GM12878 (cell line): ENCODE measurements at regions not wholly inside any gene's neighbourhood (a gene's known extent, or its start where the extent isn't known, plus 50 kb on each side); places are given as distances from the start of the nearest gene placed in this dataset.

Source experiments
- ATAC-seq: fragments of 200-7000 bp; cut with Tn5 transposase; 3 replicates; pipeline ENCODE4 v1.9.1; 2020; ENCODE audit warnings: mild to moderate bottlenecking, moderate library complexity
- BruUV-seq: library from RNA; stranded (reverse); fragments of 400-500 nt; replicated peaks from 2 replicates; lab custom pipeline; 2021; lab: Mats Ljungman, UMichigan
- CTCF ChIA-PET: fragments of 300-600 bp; sonication (Branson Sonifier 250); formaldehyde crosslinking; extraction: SDS; loops from one replicate; lab custom pipeline; 2021; ENCODE audit warnings: inconsistent platforms; lab: Yijun Ruan, JAX
- POLR2A ChIA-PET: fragments of 350-600 bp; formaldehyde crosslinking; extraction: SDS; loops from one replicate; lab custom pipeline; 2021; ENCODE audit warnings: inconsistent platforms; lab: Charles Lee
- RAD21 ChIA-PET: fragments of 300-600 bp; sonication (Branson Sonifier 250); formaldehyde crosslinking; loops from one replicate; lab custom pipeline; 2023; ENCODE audit warnings: antibody characterized with exemption; ENCODE audit not compliant: unreplicated experiment; lab: Charles Lee
- SMC1A ChIA-PET: fragments of 300-600 bp; sonication (Branson Sonifier 250); formaldehyde crosslinking; loops from one replicate; lab custom pipeline; 2023; ENCODE audit not compliant: unreplicated experiment, uncharacterized antibody; lab: Charles Lee
- DNase-seq: peaks from one replicate; pipeline ENCODE4 v3.0.0-alpha.2; 2011; ENCODE audit warnings: low read depth, low spot score
- FAIRE-seq: peaks from 3 replicates; lab custom pipeline; 2011; peaks lifted over from hg19 to GRCh38; lab: Jason Lieb, UNC
- H2AFZ ChIP-seq: 2 replicates; pipeline ENCODE4 v1.6.0; 2011; ENCODE audit warnings: low read depth, low read length, control low read depth; ENCODE audit not compliant: control insufficient read depth
- H3K27ac ChIP-seq: 2 replicates; pipeline ENCODE4 v1.5.1; 2011; ENCODE audit warnings: control low read depth; ENCODE audit not compliant: control insufficient read depth, insufficient read depth
- H3K27me3 ChIP-seq, 2 experiments: replicated peaks in 1 of 2; 2 replicates each; pipeline versions ENCODE4 v1.6.0 to v1.6.1; 2011; ENCODE audit warnings: low read length in 1 of 2; ENCODE audit not compliant: control insufficient read depth in 2 of 2, insufficient read depth in 2 of 2
- H3K36me3 ChIP-seq, 2 experiments: 2 replicates each; pipeline ENCODE4 v1.5.1; 2011; ENCODE audit warnings: low read length in 1 of 2; ENCODE audit not compliant: control insufficient read depth in 2 of 2, insufficient read depth in 2 of 2
- H3K4me1 ChIP-seq: 2 replicates; pipeline ENCODE4 v1.6.1; 2011; ENCODE audit warnings: mild to moderate bottlenecking, low read length, moderate library complexity, mixed read lengths; ENCODE audit not compliant: control insufficient read depth, insufficient read depth
- H3K4me2 ChIP-seq: 2 replicates; pipeline ENCODE4 v1.6.0; 2011; ENCODE audit warnings: control low read depth; ENCODE audit not compliant: control insufficient read depth, insufficient read depth
- H3K4me3 ChIP-seq: fragments of 200-600 bp; sonication (generic); 2 replicates; pipeline ENCODE4 v1.5.1; 2016
- H3K79me2 ChIP-seq: 2 replicates; pipeline ENCODE4 v1.6.0; 2011; ENCODE audit warnings: low read length; ENCODE audit not compliant: control insufficient read depth, insufficient read depth
- H3K9ac ChIP-seq: 2 replicates; pipeline ENCODE4 v1.8.0; 2011; ENCODE audit warnings: low read length, control low read depth, mixed read lengths; ENCODE audit not compliant: control insufficient read depth, insufficient read depth
- H3K9me3 ChIP-seq: replicated peaks from 3 replicates; pipeline ENCODE4 v1.5.1; 2011; ENCODE audit warnings: mild to moderate bottlenecking, low read length; ENCODE audit not compliant: control insufficient read depth, insufficient read depth
- H4K20me1 ChIP-seq: 2 replicates; pipeline ENCODE4 v1.6.0; 2011; ENCODE audit not compliant: control insufficient read depth, insufficient read depth
- BHLHE40 ChIP-seq, 2 experiments: fragments of 450-650 bp in 1 of 2; IDR thresholded peaks; 2 replicates each; pipeline ENCODE4 v1.6.1; 2011 to 2017; ENCODE audit warnings: low read depth in 2 of 2, borderline replicate concordance in 1 of 2, improper control_type of control experiment in 1 of 2, low read length in 1 of 2, mild to moderate bottlenecking in 1 of 2
- BMI1 ChIP-seq: fragments of 450-650 bp; IDR thresholded peaks from 2 replicates; pipeline ENCODE4 v1.6.1; 2016; ENCODE audit warnings: mild to moderate bottlenecking, moderate library complexity, borderline replicate concordance
- CBX3 ChIP-seq: fragments of 200-600 bp; sonication (generic); IDR thresholded peaks from 2 replicates; pipeline ENCODE4 v1.6.1; 2016; ENCODE audit warnings: low read depth, borderline replicate concordance
- JUND ChIP-seq: IDR thresholded peaks from 2 replicates; pipeline ENCODE4 v1.6.1; 2012; ENCODE audit warnings: low read depth, mild to moderate bottlenecking, low read length, improper control_type of control experiment, moderate library complexity
- KAT2A ChIP-seq: conservative IDR thresholded peaks from 2 replicates; pipeline ENCODE4 v1.6.1; 2011; ENCODE audit warnings: low read depth, low read length; ENCODE audit not compliant: control insufficient read depth
- RUNX3 ChIP-seq: IDR thresholded peaks from 2 replicates; pipeline ENCODE4 v1.6.1; 2012; ENCODE audit warnings: low read length, inconsistent platforms
- SP1 ChIP-seq: IDR thresholded peaks from one replicate; pipeline ENCODE4 v1.6.1; 2011; ENCODE audit warnings: low read depth, low read length
- SREBF2 ChIP-seq: IDR thresholded peaks from 2 replicates; pipeline ENCODE4 v1.6.1; 2012; ENCODE audit warnings: mild to moderate bottlenecking, low read length
- STAT3 ChIP-seq: IDR thresholded peaks from 2 replicates; pipeline ENCODE4 v1.6.1; 2011; ENCODE audit warnings: low read depth, low read length, improper control_type of control experiment
- SUZ12 ChIP-seq: fragments of 200-600 bp; sonication (generic); IDR thresholded peaks from one replicate; pipeline ENCODE4 v1.6.1; 2018; ENCODE audit warnings: antibody characterized with exemption, mild to moderate bottlenecking; ENCODE audit not compliant: unreplicated experiment
- TAF1 ChIP-seq: IDR thresholded peaks from 2 replicates; pipeline ENCODE4 v1.6.1; 2011; ENCODE audit warnings: mild to moderate bottlenecking, low read depth, low read length, borderline replicate concordance
- WRNIP1 ChIP-seq: IDR thresholded peaks from 2 replicates; pipeline ENCODE4 v1.6.1; 2011; ENCODE audit warnings: low read depth, low read length, improper control_type of control experiment, borderline replicate concordance
- ZNF384 ChIP-seq: IDR thresholded peaks from 2 replicates; pipeline ENCODE4 v1.6.1; 2012; ENCODE audit warnings: low read depth, mild to moderate bottlenecking, low read length, improper control_type of control experiment, borderline replicate concordance
- ZNF592 ChIP-seq: fragments of 450-650 bp; IDR thresholded peaks from 2 replicates; pipeline ENCODE4 v1.6.1; 2017; ENCODE audit warnings: mild to moderate bottlenecking, moderate library complexity
- WGBS: methylation state at CpG from one replicate; pipeline ENCODE4 v1.1.6; 2016; ENCODE audit warnings: low lambda C conversion rate; ENCODE audit not compliant: insufficient replicate concordance, insufficient coverage; ENCODE audit errors: missing lambda C conversion rate; 5-methylcytosine and 5-hydroxymethylcytosine counted together
- in situ Hi-C: fragments of 300-500 bp; cut with MboI; formaldehyde crosslinking; loops from 9 replicates; pipeline ENCODE4 v1.14.3; 2018; ENCODE audit warnings: mixed read lengths
- intact Hi-C: fragments of 100-400 bp; cut with micrococcal nuclease; formaldehyde crosslinking; loops from one replicate; pipeline ENCODE4 v1.14.2; 2022; ENCODE audit not compliant: unreplicated experiment
- TF ChIP-seq, protein P1 (sequence below): IDR thresholded peaks from 2 replicates; pipeline ENCODE4 v1.6.1; 2011; ENCODE audit warnings: borderline replicate concordance, low read depth, mild to moderate bottlenecking, moderate library complexity, mixed read lengths, low read length; ENCODE audit not compliant: insufficient read depth; ENCODE audit errors: extremely low read length
- TF ChIP-seq, protein P2 (sequence below): IDR thresholded peaks from 2 replicates; pipeline ENCODE4 v1.6.1; 2012; ENCODE audit warnings: low read depth, low read length, improper control_type of control experiment
- TF ChIP-seq, protein P3 (sequence below), 3 experiments: IDR thresholded peaks in 2 of 3; conservative IDR thresholded peaks in 1 of 3; 2 replicates each; pipeline ENCODE4 v1.5.1; 2011; ENCODE audit warnings: low read depth in 3 of 3, low read length in 3 of 3, mild to moderate bottlenecking in 3 of 3, control low read depth in 2 of 3, moderate library complexity in 2 of 3, inconsistent platforms in 1 of 3, mixed read lengths in 1 of 3; ENCODE audit not compliant: control insufficient read depth in 2 of 3, insufficient read depth in 1 of 3; ENCODE audit errors: extremely low read depth in 1 of 3

GRCh38 chr6:170080828-170081371, 210.0 kb downstream of the DLL1 start:
- CTCF ChIA-PET, result no interaction called here
- no peak overlapping the region for H2AFZ ChIP-seq
- H3K27ac ChIP-seq, result no peak overlapping the region
- 65% methylated on average over 18 of the region's 26 CpGs for WGBS
- no peaks in the 10 kb centered on the region for H3K36me3 ChIP-seq
- H3K27me3 ChIP-seq, result no peaks in the 10 kb centered on the region
- POLR2A ChIA-PET, result no interaction called here
- SMC1A ChIA-PET, result no interaction called here
- no peaks in the 10 kb centered on the region for H3K79me2 ChIP-seq
- DNase-seq (no peak), ATAC-seq (no peak), FAIRE-seq (no peak)
- H3K4me2 ChIP-seq, result no peak overlapping the region
- intact Hi-C loops, result no loop called here
- H3K9ac ChIP-seq, result no peak overlapping the region
- no TSS peak for BruUV-seq
- RAD21 ChIA-PET, result no interaction called here
- in situ Hi-C loops, result no loop called here
- no peak overlapping the region for H3K4me3 ChIP-seq
- no peaks in the 10 kb centered on the region for H4K20me1 ChIP-seq
- no peaks in the 10 kb centered on the region for H3K4me1 ChIP-seq
- H3K9me3 ChIP-seq, result no peaks in the 10 kb centered on the region; the same call in 2 of the 3 replicates
- TF ChIP-seq BHLHE40 (IDR thresholded peaks at IDR 0.05; ENCODE audit: borderline replicate concordance in 1 of 2, low read depth in 2 of 2, low read length in 1 of 2), result no peak
- TF ChIP-seq CBX3, result no peak
- TF ChIP-seq RUNX3, result no peak
- TF ChIP-seq, protein P1, sequence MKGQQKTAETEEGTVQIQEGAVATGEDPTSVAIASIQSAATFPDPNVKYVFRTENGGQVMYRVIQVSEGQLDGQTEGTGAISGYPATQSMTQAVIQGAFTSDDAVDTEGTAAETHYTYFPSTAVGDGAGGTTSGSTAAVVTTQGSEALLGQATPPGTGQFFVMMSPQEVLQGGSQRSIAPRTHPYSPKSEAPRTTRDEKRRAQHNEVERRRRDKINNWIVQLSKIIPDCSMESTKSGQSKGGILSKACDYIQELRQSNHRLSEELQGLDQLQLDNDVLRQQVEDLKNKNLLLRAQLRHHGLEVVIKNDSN, result no peak
- no peak for TF ChIP-seq KAT2A
- TF ChIP-seq TAF1, result no peak
- no peak for TF ChIP-seq STAT3
- TF ChIP-seq BMI1, result no peak
- no peak for TF ChIP-seq ZNF384
- TF ChIP-seq SP1, result no peak
- no peak for TF ChIP-seq SREBF2
- TF ChIP-seq ZNF592, result no peak
- TF ChIP-seq JUND, result no peak
- TF ChIP-seq, protein P2, sequence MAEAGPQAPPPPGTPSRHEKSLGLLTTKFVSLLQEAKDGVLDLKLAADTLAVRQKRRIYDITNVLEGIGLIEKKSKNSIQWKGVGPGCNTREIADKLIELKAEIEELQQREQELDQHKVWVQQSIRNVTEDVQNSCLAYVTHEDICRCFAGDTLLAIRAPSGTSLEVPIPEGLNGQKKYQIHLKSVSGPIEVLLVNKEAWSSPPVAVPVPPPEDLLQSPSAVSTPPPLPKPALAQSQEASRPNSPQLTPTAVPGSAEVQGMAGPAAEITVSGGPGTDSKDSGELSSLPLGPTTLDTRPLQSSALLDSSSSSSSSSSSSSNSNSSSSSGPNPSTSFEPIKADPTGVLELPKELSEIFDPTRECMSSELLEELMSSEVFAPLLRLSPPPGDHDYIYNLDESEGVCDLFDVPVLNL, result no peak
- TF ChIP-seq, protein P3, sequence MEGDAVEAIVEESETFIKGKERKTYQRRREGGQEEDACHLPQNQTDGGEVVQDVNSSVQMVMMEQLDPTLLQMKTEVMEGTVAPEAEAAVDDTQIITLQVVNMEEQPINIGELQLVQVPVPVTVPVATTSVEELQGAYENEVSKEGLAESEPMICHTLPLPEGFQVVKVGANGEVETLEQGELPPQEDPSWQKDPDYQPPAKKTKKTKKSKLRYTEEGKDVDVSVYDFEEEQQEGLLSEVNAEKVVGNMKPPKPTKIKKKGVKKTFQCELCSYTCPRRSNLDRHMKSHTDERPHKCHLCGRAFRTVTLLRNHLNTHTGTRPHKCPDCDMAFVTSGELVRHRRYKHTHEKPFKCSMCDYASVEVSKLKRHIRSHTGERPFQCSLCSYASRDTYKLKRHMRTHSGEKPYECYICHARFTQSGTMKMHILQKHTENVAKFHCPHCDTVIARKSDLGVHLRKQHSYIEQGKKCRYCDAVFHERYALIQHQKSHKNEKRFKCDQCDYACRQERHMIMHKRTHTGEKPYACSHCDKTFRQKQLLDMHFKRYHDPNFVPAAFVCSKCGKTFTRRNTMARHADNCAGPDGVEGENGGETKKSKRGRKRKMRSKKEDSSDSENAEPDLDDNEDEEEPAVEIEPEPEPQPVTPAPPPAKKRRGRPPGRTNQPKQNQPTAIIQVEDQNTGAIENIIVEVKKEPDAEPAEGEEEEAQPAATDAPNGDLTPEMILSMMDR (IDR thresholded peaks at IDR 0.05 in 2 of 3, conservative IDR thresholded peaks at IDR 0.05 in 1 of 3; ENCODE audit: control insufficient read depth in 2 of 3, extremely low read depth in 1 of 3, insufficient read depth in 1 of 3, low read depth in 3 of 3, low read length in 3 of 3), result no peak
- no peak for TF ChIP-seq WRNIP1
- no peak for TF ChIP-seq SUZ12
